GM18870 (cell line): ENCODE measurements at regions not wholly inside any gene's neighbourhood (a gene's known extent, or its start where the extent isn't known, plus 50 kb on each side); places are given as distances from the start of the nearest gene placed in this dataset.
"Not testable (repeated sequence)": the region's sequence is repeated elsewhere in the genome, so short reads cannot be mapped to it uniquely, and the experiment has no call there.

Source experiments
- ATAC-seq: cut with Tn5 transposase; IDR thresholded peaks from one replicate; pipeline ENCODE4 v1.9.1; 2021; ENCODE audit warnings: moderate library complexity; ENCODE audit not compliant: unreplicated experiment

DNA sequence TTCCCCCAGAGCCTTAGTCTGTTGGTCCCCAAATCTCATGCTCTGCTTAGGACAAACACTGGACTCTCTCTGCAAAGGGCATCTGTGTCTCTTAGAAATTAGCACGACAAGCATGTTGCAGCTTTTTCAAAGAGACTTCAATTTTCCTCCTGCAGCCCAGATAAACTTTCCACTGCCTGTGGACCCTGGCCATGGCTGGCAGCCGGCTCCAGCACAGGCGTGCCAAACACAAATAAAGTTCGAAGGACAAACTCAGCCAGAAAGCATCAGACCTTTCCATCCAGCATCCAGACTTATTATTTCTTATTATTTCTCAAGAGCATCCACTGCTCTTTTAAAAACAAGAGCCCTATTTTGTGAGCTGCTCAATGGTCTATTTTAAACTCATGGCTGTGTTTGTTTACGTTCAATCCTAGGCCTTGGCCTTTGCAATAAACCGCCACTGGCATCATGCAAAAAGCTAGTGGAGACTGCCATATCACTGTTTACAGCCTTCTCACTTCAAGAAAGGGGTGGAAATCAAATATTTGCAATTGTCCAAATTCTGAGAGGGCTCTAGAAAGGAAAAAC lies 300.8 kb downstream of the BCL11A start:
- ATAC-seq: no peak

DNA sequence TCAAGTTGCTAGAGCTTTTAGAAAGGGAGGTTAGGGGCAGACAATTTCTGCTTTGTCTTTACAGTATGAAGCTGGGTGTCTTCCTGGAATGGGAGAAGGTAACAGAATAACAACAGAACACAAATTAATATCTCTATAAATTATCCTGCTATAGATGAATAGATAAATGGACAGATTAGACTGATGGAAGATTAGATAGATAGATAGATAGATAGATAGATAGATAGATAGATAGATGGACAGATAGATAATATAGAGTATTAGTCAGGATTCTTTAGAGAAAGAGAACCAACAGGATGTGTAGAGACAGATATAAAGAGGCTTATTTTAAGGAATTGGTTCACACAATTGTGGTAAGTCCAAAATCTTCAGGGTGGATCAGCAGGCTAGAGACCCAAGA lies 302.2 kb downstream of the BCL11A start:
- ATAC-seq: no peak

- ATAC-seq: no peak
Observed at GRCh38 chr2:60249879-60250278, 303.6 kb downstream of the BCL11A start.

DNA sequence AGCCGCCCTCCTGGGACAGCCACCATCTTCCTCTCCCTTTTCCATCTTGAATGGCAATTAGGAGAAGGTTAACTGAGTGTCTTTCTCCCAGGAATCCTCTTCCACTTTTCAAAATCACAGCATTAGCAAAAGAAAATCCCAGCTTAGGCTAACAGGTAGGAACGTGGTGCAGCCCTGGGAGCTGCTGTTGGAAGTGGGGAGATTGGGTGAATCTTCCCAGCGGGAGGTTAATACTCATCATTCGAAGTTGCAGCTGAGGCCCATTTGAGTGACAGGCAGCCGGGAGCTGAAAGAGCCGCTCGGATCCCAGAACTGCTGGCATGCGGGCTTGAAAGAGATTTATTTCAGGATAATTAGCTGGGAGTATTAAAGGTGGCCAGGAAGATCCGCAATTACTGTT lies 306.0 kb downstream of the BCL11A start:
- ATAC-seq: no peak

DNA sequence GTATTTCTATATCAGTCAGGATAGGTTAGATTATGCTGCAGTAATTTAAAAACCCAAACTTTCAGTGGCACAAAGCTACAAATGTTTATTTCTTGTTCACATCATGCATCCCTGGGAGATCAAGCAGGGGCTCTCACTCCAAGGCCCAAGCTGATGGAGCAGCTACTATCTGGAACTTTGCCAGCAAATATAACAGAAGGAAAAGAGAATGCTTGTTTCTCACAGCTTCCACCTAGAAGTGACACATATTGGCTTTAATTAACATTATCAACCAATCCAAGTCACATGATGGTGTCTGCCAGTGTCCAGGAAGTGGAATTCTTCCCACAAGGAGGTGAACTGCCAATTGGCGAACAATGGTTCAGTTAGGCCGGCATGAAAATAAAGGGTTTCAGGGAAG lies 306.9 kb downstream of the BCL11A start:
- no peak for ATAC-seq

DNA sequence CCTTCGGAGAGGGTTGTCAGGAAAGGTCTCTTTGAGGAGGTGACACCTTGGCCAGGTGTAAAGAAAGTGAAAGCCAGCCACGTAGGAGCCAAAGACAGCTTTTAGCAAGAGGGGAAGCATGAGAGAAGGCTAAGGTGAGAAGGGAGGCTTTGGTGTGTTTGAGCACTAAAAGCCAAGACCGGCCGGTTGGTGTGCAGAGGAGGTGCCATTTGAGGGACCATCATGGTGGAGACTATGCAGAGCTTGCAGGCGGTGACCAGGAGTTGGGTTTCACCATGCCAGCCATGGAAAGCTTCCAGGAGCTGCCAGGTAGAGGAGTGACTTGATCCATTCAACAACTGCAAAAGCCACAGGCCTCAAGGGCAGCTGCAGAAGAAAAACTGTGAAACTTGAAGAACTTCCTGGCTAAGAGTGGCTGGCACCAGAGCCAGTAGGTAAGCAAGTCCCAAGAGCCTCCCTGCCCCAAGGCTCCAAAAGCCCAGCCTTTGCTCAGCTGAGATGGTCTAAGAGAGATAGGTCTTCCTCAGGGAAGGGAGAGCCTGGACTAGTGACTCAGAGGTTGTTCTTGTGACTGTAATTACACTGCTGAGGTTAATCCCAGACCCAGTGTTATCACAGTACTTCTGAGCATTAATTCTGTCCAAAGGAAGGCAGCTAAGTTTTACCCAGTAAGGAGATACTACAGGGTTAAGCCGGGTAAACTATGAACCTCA lies 319.0 kb downstream of the BCL11A start:
- ATAC-seq: no peak

DNA sequence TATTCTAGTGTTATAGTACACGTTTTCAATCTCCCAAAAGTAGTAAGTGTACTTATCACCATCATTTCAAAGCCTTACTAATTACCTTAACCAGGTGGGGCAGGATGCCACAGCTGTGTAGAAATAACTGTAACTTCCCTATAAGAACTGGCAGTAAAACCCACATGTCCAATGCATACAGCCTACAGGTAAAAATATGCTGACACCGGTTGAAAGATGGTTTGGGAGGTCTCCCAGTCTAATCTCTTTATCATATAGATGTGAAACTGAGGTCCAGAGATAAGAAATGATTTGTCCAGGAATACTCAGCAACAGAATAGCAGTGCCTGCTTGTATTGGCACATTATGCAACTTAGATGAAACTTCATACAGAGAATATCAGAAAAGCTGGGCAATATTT lies 322.9 kb downstream of the BCL11A start:
- ATAC-seq: no peak

DNA sequence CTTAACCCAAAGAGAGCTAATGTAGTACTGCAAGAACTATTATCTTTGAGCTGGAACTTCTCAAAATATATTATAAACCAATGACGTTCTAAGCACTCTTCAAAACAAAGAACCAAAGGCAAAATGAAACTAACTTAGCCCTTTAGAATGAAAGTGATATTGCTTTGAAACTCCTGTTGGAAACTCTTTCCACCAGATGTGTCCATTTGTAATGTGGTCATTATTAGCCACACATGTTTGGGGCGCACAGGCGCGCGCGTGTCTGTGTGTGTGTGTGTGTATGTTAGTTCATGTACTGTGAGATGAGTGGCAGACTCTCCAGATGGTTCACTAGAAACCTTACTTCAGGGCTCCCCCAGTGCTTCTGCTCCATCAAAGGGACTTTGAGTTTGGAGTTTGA lies 323.4 kb downstream of the BCL11A start:
- ATAC-seq: no peak

DNA sequence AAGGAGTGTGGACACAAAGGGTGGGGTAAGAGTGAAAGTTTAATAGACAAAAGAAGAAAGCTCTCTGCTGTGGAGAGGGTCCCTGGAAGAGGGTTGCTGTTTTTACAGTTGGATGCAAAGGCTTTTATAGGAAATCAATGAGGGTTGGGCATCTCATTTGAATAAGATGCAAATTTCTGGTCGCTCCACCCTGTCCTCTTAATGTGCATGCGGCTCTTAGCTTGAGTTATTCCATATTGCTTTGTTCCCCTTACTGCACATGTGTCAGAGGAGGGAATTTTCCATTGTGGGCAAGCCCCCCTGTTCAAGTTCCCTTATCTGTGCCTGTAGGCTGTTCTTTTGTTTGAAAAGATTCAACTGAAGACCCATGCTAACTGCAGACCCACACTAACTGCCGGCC lies 326.5 kb downstream of the BCL11A start:
- no peak for ATAC-seq

GRCh38 chr2:60226191-60226590 lies 327.3 kb downstream of the BCL11A start:
- ATAC-seq: no peak

DNA sequence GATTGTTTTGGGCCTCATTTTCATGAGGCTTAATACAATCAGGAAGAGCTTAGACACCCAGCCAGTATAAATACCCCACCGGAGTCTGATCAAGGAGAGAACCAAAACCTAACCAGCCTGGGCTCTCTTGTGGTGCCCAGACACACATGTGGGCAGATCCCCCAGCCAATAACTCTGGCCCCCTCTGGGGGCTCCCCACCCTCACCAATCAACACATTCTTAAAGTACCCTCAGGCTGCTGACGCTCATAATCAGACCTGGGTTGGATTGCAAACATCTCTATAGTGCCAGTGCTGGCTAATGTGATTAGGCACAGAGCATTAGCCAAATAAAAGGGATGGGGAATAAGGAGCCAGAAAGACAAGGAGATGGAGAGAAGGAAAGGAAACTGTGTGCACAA lies 329.6 kb downstream of the BCL11A start:
- no peak for ATAC-seq

- no peak for ATAC-seq
Observed at GRCh38 chr2:60221098-60221497, 332.4 kb downstream of the BCL11A start.

GRCh38 chr2:60219536-60219935 lies 333.9 kb downstream of the BCL11A start:
- ATAC-seq: no peak

GRCh38 chr2:60216452-60216995 lies 336.9 kb downstream of the BCL11A start:
- no peak for ATAC-seq

GRCh38 chr2:60215386-60215901 lies 338.0 kb downstream of the BCL11A start:
- no peak for ATAC-seq

DNA sequence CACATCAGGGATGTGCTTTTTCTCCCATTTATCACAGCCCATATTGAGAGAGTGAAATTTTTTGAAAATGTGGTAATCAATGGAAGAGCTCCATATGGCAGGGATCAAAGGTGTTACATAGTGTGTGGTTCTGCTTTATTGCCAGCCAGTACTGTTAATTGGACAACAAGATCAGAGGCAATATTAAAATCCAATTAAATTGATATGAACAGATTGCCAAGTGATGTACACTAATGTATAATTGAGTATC lies 338.9 kb downstream of the BCL11A start:
- no peak for ATAC-seq

DNA sequence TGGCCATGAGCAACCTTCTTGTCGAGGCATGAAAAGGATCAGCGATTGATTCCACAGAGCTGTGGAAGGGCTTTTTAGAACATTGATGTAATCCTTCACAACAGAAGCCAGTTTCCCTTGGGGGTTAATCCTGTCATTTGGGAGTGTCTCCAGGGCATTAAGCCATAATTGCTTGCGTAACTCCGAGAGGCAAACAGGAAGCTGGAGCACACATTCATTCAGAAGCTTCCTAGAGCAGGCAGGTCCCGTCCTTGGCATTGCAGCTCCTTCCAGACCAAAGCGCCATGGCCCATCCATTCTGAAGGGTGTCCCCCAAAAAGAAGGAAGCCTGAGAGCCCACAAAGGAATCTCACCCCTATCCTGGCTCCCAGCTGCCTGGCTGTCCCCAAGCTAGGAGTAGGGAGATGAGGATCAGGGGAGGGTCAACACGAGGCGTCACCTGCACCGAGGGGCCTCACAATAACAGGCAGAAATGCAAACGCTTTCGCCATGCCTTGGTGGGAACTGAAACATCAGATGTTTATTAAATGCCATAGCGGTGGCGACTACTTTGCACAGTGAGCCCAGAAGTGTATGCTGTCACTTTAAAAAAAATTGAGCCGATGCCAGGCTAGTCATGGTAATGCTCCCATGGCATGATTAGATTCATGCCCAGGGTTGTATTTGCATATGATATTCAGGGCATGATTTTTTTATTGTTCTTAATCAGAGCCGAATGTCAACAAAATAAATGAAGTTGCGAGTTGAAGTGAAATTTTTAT lies 339.4 kb downstream of the BCL11A start:
- ATAC-seq: no peak

DNA sequence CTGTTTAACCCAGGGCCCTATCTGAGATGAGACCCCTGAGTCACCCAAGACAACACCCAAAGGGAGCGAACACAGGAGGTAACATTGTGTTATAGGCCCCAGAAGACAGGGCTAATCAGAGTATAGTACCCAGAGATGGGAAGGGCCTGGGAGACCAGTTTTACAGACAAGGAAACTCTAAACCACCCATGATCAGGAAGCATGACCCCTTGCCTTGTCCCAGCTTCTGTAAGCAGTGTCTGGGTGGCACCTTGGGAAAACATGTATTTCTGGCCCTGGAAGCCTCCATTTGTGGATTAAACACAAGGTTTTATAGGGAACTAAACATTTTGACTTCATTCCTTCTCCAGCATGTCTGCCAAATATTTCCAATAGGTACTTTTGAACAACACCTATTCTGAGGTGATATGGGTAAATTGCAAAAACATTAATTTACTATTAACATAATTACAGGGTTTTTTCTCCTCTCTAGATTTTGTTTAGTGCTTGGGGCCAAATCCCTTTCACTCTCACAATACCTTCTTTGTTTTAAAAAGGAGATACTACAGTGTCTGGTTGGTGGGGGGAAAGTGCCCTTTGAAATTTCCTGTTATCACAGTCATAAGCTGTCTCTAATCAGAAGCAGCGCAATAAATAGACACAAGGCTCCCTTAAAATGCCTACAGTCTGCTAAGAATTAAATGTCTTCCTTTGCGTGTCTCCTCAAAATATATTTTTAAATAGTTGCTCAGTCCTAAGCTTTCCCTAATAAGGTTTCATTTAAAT lies 341.1 kb downstream of the BCL11A start:
- ATAC-seq: no peak

GRCh38 chr2:60189006-60189405 lies 364.4 kb downstream of the BCL11A start:
- not testable (repeated sequence) for ATAC-seq

DNA sequence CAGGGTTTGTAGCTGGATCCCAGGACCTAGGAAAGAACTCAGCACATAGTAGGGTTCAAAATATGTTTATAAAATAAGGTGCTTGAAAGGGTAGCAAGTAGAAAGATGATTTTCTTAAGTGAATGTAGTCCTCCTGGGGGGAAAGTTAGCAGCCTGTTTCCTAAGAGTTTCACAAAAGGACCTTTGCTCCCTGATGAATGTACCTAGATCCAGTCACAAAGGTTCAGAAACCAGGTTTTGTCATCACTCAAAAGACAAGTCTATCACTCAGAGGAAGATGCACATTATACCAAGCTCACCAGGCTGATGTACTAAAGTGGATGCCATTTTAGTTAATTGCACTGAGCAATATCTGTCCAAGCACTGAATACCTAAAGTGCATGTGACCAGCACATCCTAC lies 378.2 kb downstream of the BCL11A start:
- no peak for ATAC-seq

DNA sequence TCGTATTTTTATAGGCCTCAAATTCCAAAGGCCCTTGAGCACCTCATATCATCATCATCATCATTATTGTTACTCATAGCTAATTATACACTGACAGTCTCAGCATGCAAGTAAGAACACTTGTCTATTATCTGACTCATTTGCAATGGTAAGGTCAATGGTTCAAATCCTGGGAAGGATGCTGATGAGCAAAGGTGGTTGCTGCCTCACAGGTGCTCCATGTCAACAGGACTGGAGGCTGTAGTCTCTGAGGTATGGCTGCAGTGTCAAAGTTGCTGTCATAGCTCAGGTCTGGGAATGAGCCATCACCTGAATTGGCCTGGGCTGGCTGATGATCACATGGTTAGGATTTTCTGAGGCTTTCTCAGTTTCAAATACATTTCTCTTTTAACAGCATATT lies 379.3 kb downstream of the BCL11A start:
- no peak for ATAC-seq
